B cell (primary cell): ENCODE measurements at regions not wholly inside any gene's neighbourhood (a gene's known extent, or its start where the extent isn't known, plus 50 kb on each side); places are given as distances from the start of the nearest gene placed in this dataset.

ENCODE experiments used
- CTCF ChIP-seq: fragments of 200-600 bp; IDR thresholded peaks from one replicate; pipeline ENCODE4 v1.8.0; 2022; ENCODE audit warnings: antibody characterized with exemption, mild to moderate bottlenecking
- EZH2 ChIP-seq: IDR thresholded peaks from 2 replicates; pipeline ENCODE4 v1.6.1; 2012; ENCODE audit warnings: borderline replicate concordance, low read depth, mild to moderate bottlenecking, moderate library complexity, low read length; ENCODE audit not compliant: insufficient read depth, poor library complexity, severe bottlenecking

- TF ChIP-seq CTCF (no peak), EZH2 (no peak)
Observed at GRCh38 chr19:31841755-31842154, 492.5 kb upstream of the TSHZ3 start.
